GM19035 (cell line): ENCODE measurements at regions not wholly inside any gene's neighbourhood (a gene's known extent, or its start where the extent isn't known, plus 50 kb on each side); places are given as distances from the start of the nearest gene placed in this dataset.
"Not testable (repeated sequence)": the region's sequence is repeated elsewhere in the genome, so short reads cannot be mapped to it uniquely, and the experiment has no call there.

ENCODE experiments used
- ATAC-seq: cut with Tn5 transposase; IDR thresholded peaks from one replicate; pipeline ENCODE4 v1.9.1; 2021; ENCODE audit not compliant: unreplicated experiment

- ATAC-seq = no peak
Observed at GRCh38 chr4:160375772-160376452, 1273.0 kb downstream of the RAPGEF2 start.

GRCh38 chr4:160386846-160387245, 1284.0 kb downstream of the RAPGEF2 start:
- no peak for ATAC-seq

GRCh38 chr4:160399826-160400225, 1296.9 kb downstream of the RAPGEF2 start:
- no peak for ATAC-seq

GRCh38 chr4:160403081-160403480, 1300.2 kb downstream of the RAPGEF2 start:
- ATAC-seq = no peak

- no peak for ATAC-seq
Observed at GRCh38 chr4:160406263-160406825, 1303.5 kb downstream of the RAPGEF2 start.

GRCh38 chr4:160414496-160414895, 1311.6 kb downstream of the RAPGEF2 start:
- no peak for ATAC-seq

GRCh38 chr4:160423879-160424451, 1321.1 kb downstream of the RAPGEF2 start:
- ATAC-seq = no peak

- ATAC-seq = no peak
Observed at GRCh38 chr4:160426233-160426632, 1323.4 kb downstream of the RAPGEF2 start.

- no peak for ATAC-seq
Observed at GRCh38 chr4:160450876-160451275, 1348.0 kb downstream of the RAPGEF2 start.

GRCh38 chr4:160481696-160482690, 1379.1 kb downstream of the RAPGEF2 start:
- not testable (repeated sequence) for ATAC-seq

GRCh38 chr4:160485071-160485687, 1382.3 kb downstream of the RAPGEF2 start:
- no peak for ATAC-seq

- ATAC-seq = no peak
Observed at GRCh38 chr4:160492181-160492580, 1389.3 kb downstream of the RAPGEF2 start.

- ATAC-seq = no peak
Observed at GRCh38 chr4:160493206-160493605, 1390.3 kb downstream of the RAPGEF2 start.

- ATAC-seq = no peak
Observed at GRCh38 chr4:160495356-160495755, 1392.5 kb downstream of the RAPGEF2 start.

- ATAC-seq = no peak
Observed at GRCh38 chr4:160498211-160498610, 1395.3 kb downstream of the RAPGEF2 start.

GRCh38 chr4:160505724-160506123, 1402.8 kb downstream of the RAPGEF2 start:
- ATAC-seq = no peak

- ATAC-seq = no peak
Observed at GRCh38 chr4:160510928-160511327, 1408.0 kb downstream of the RAPGEF2 start.

GRCh38 chr4:160514126-160514525, 1411.2 kb downstream of the RAPGEF2 start:
- ATAC-seq = no peak

- no peak for ATAC-seq
Observed at GRCh38 chr4:160523231-160523630, 1420.4 kb downstream of the RAPGEF2 start.

GRCh38 chr4:160537681-160538080, 1434.8 kb downstream of the RAPGEF2 start:
- no peak for ATAC-seq

GRCh38 chr4:160546201-160546600, 1443.3 kb downstream of the RAPGEF2 start:
- ATAC-seq = no peak
